Uterus (tissue), 2 donors: ENCODE measurements at regions not wholly inside any gene's neighbourhood (a gene's known extent, or its start where the extent isn't known, plus 50 kb on each side); places are given as distances from the start of the nearest gene placed in this dataset.

Source experiments
- CTCF ChIP-seq, 4 experiments: fragments of 200-600 bp in 2 of 4; fragments of 450-650 bp in 2 of 4; sonication (generic) in 2 of 4; IDR thresholded peaks; one replicate each; pipeline ENCODE4 v1.5.1; 2016 to 2019; ENCODE audit warnings: antibody characterized with exemption in 4 of 4, mild to moderate bottlenecking in 2 of 4, moderate library complexity in 1 of 4
- POLR2A ChIP-seq, 2 donors: fragments of 450-650 bp; IDR thresholded peaks; one replicate each; pipeline ENCODE4 v1.6.1; 2016; ENCODE audit warnings: antibody characterized with exemption in 2 of 2, mild to moderate bottlenecking in 1 of 2, moderate library complexity in 1 of 2

GRCh38 chr5:68657055-68657961 is 436.5 kb upstream of the SLC30A5 start:
- TF ChIP-seq POLR2A (IDR thresholded peaks at IDR 0.05) (no peak), CTCF (IDR thresholded peaks at IDR 0.05) (no peak)
